SU-DHL-6 (cell line): ENCODE measurements at regions not wholly inside any gene's neighbourhood (a gene's known extent, or its start where the extent isn't known, plus 50 kb on each side); places are given as distances from the start of the nearest gene placed in this dataset.

ENCODE experiments used
- H2AFZ ChIP-seq: fragments of 200-600 bp; sonication (generic); 2 replicates; pipeline ENCODE4 v1.6.1; 2014; ENCODE audit warnings: low read depth, mild to moderate bottlenecking, moderate library complexity, mixed read lengths, antibody characterized with exemption, low read length; ENCODE audit not compliant: severe bottlenecking
- H3F3A ChIP-seq: fragments of 200-600 bp; shearing (Covaris generic); 2 replicates; pipeline ENCODE4 v1.6.0; 2016; ENCODE audit warnings: antibody characterized with exemption, mild to moderate bottlenecking; ENCODE audit not compliant: insufficient read depth
- H3K27ac ChIP-seq: fragments of 200-600 bp; sonication (generic); 2 replicates; pipeline ENCODE4 v1.5.1; 2016; ENCODE audit warnings: low read depth, mild to moderate bottlenecking, low read length, moderate library complexity, mixed read lengths
- H3K27me3 ChIP-seq: fragments of 200-600 bp; sonication (generic), shearing (Covaris generic); 2 replicates; pipeline ENCODE4 v1.6.0; 2014; ENCODE audit warnings: mild to moderate bottlenecking, low read length
- H3K36me3 ChIP-seq: fragments of 200-600 bp; sonication (generic); 2 replicates; pipeline ENCODE4 v1.6.1; 2014; ENCODE audit warnings: mild to moderate bottlenecking, low read length, mixed read lengths
- H3K4me2 ChIP-seq: fragments of 300-600, 200-600 bp; shearing (Covaris generic), sonication (generic); 2 replicates; pipeline ENCODE4 v1.6.0; 2014; ENCODE audit warnings: low read length, low read depth, mild to moderate bottlenecking; ENCODE audit not compliant: poor library complexity, severe bottlenecking
- H3K4me3 ChIP-seq: fragments of 200-600 bp; sonication (generic); 2 replicates; pipeline ENCODE4 v1.5.1; 2014; ENCODE audit warnings: antibody characterized with exemption, low read length, mild to moderate bottlenecking, mixed read lengths; ENCODE audit not compliant: insufficient read depth, poor library complexity, severe bottlenecking
- H3K79me2 ChIP-seq: fragments of 200-600 bp; sonication (generic); 2 replicates; pipeline ENCODE4 v1.6.1; 2014; ENCODE audit warnings: mild to moderate bottlenecking, low read length, moderate library complexity; ENCODE audit not compliant: insufficient read depth
- H3K9ac ChIP-seq: fragments of 200-600 bp; sonication (generic); 2 replicates; pipeline ENCODE4 v1.7.0; 2014; ENCODE audit warnings: mild to moderate bottlenecking, low read length
- H3K9me2 ChIP-seq: fragments of 200-600 bp; sonication (generic); replicated peaks from 2 replicates; pipeline ENCODE4 v1.6.1; 2014; ENCODE audit warnings: low read length; ENCODE audit not compliant: insufficient read depth
- H3K9me3 ChIP-seq: fragments of 200-600 bp; sonication (generic); 2 replicates; pipeline ENCODE4 v1.6.1; 2014; ENCODE audit warnings: low read length, mixed read lengths; ENCODE audit not compliant: insufficient read depth
- H4K20me1 ChIP-seq: fragments of 200-600 bp; sonication (generic); 2 replicates; pipeline ENCODE4 v1.6.1; 2014; ENCODE audit warnings: low read depth, mild to moderate bottlenecking, antibody characterized with exemption, low read length, moderate library complexity, mixed read lengths
- CTCF ChIP-seq: fragments of 200-600 bp; sonication (generic); IDR thresholded peaks from one replicate; pipeline ENCODE4 v1.5.1; 2017; ENCODE audit warnings: antibody characterized with exemption, mild to moderate bottlenecking, low read length, moderate library complexity; ENCODE audit not compliant: insufficient read depth, poor library complexity, severe bottlenecking
- EZH2phosphoT487 ChIP-seq: fragments of 200-600 bp; sonication (generic), shearing (Covaris generic); conservative IDR thresholded peaks from 2 replicates; pipeline ENCODE4 v1.6.1; 2018; ENCODE audit warnings: mild to moderate bottlenecking, antibody characterized with exemption, low read length, moderate library complexity, mixed read lengths

- Histone ChIP-seq H3K36me3 (no peaks in the 10 kb centered on the region), H4K20me1 (no peaks in the 10 kb centered on the region), H3K4me3 (no peak overlapping the region), H3K9me3 (no peaks in the 10 kb centered on the region), H3K9ac (no peak overlapping the region), H3K79me2 (no peaks in the 10 kb centered on the region), H3K4me2 (no peak overlapping the region), H3F3A (no peaks in the 10 kb centered on the region), H3K27ac (no peak overlapping the region), H3K27me3 (no peaks in the 10 kb centered on the region), H3K9me2 (no peaks in the 10 kb centered on the region), H2AFZ (no peak overlapping the region)
- no peak for TF ChIP-seq EZH2phosphoT487
- no peak for TF ChIP-seq CTCF
Measured at GRCh38 chr6:74604279-74604678, 601.6 kb downstream of the COL12A1 start.

- no peak overlapping the region for H3K27ac ChIP-seq
- H2AFZ ChIP-seq: no peak overlapping the region
Measured at GRCh38 chr6:74603322-74604076, 602.4 kb downstream of the COL12A1 start.

GRCh38 chr6:74602206-74602605 is 603.6 kb downstream of the COL12A1 start:
- no peak overlapping the region for H3K27ac ChIP-seq
- no peaks in the 10 kb centered on the region for H4K20me1 ChIP-seq
- H3K27me3 ChIP-seq: no peaks in the 10 kb centered on the region
- TF ChIP-seq EZH2phosphoT487 (no peak), CTCF (no peak)
- no peaks in the 10 kb centered on the region for H3F3A ChIP-seq
- H3K9me2 ChIP-seq: no peaks in the 10 kb centered on the region
- H3K79me2 ChIP-seq: no peaks in the 10 kb centered on the region
- no peaks in the 10 kb centered on the region for H3K9me3 ChIP-seq
- no peaks in the 10 kb centered on the region for H3K36me3 ChIP-seq
- H3K4me3 ChIP-seq: no peak overlapping the region
- no peak overlapping the region for H3K9ac ChIP-seq
- H3K4me2 ChIP-seq: no peak overlapping the region
- no peak overlapping the region for H2AFZ ChIP-seq

More at GRCh38 chr6:74603322-74604076, 602.4 kb downstream of the COL12A1 start:
- no peaks in the 10 kb centered on the region for H3F3A ChIP-seq
- H3K9me2 ChIP-seq: no peaks in the 10 kb centered on the region
- no peak overlapping the region for H3K4me3 ChIP-seq
- H3K9me3 ChIP-seq: no peaks in the 10 kb centered on the region
- H3K27me3 ChIP-seq: no peaks in the 10 kb centered on the region
- H4K20me1 ChIP-seq: no peaks in the 10 kb centered on the region
- no peaks in the 10 kb centered on the region for H3K79me2 ChIP-seq
- no peak overlapping the region for H3K4me2 ChIP-seq
- no peaks in the 10 kb centered on the region for H3K36me3 ChIP-seq
- no peak overlapping the region for H3K9ac ChIP-seq
- TF ChIP-seq EZH2phosphoT487 (no peak), CTCF (no peak)
